Right lobe of liver (tissue), 6 donors: ENCODE measurements at regions not wholly inside any gene's neighbourhood (a gene's known extent, or its start where the extent isn't known, plus 50 kb on each side); places are given as distances from the start of the nearest gene placed in this dataset.
A peak's percentile ranks its signal among the peaks of the same experiment; 100 is the strongest.

Source experiments
- ATAC-seq, 4 donors: fragments of 200-7000 bp; cut with Tn5 transposase; one replicate each; pipeline ENCODE4 v1.9.1; 2020; ENCODE audit warnings: mild to moderate bottlenecking in 4 of 4, moderate library complexity in 4 of 4
- DNase-seq, 3 donors: peaks; one replicate each; pipeline ENCODE4 v3.0.0-alpha.2; 2020
- H3K27ac ChIP-seq, 3 donors: fragments of 200-600 bp; one replicate each; pipeline ENCODE4 v1.8.0; 2022
- H3K27me3 ChIP-seq, 2 donors: fragments of 200-600 bp; one replicate each; pipeline ENCODE4 v1.8.0; 2022
- H3K36me3 ChIP-seq, 4 donors: fragments of 200-600 bp; sonication (generic) in 1 of 4; one replicate each; pipeline versions ENCODE4 v1.5.1 to v1.8.0; 2017 to 2022; ENCODE audit warnings: control low read depth in 1 of 4
- H3K4me1 ChIP-seq, 4 donors: fragments of 200-600 bp; sonication (generic) in 1 of 4; one replicate each; pipeline versions ENCODE4 v1.5.1 to v1.8.0; 2017 to 2022; ENCODE audit warnings: control low read depth in 1 of 4
- H3K4me3 ChIP-seq, 3 donors: fragments of 200-600 bp; one replicate each; pipeline ENCODE4 v1.8.0; 2022
- H3K9me3 ChIP-seq, 4 donors: fragments of 200-600 bp; sonication (generic) in 1 of 4; one replicate each; pipeline versions ENCODE4 v1.5.1 to v1.8.0; 2017 to 2022; ENCODE audit warnings: control low read depth in 1 of 4
- POLR2A ChIP-seq: fragments of 450-650 bp; IDR thresholded peaks from one replicate; pipeline ENCODE4 v1.6.1; 2017; ENCODE audit warnings: antibody characterized with exemption, mild to moderate bottlenecking
- WGBS: methylation state at CpG from one replicate; pipeline ENCODE4 v1.1.6; 2018; ENCODE audit warnings: low coverage, low lambda C conversion rate; ENCODE audit not compliant: insufficient coverage; ENCODE audit errors: missing lambda C conversion rate; 5-methylcytosine and 5-hydroxymethylcytosine counted together
- intact Hi-C, 2 donors: fragments of 100-400 bp; cut with DNase I; formaldehyde crosslinking; loops; one replicate each; pipeline versions ENCODE4 v1.11.2 to v1.14.1; 2022
- TF ChIP-seq, protein P1 (sequence below), 4 donors: fragments of 200-600 bp in 3 of 4; fragments of 450-650 bp in 1 of 4; IDR thresholded peaks; one replicate each; pipeline versions ENCODE4 v1.5.1 to v1.8.0; 2016 to 2022; ENCODE audit warnings: antibody characterized with exemption in 4 of 4, mild to moderate bottlenecking in 2 of 4
- donor health status: DM: no; HTN: yes; CAD: no.
- donor health status: DM: no; HTN: no; CAD: no.
- donor health status: DM: no; HTN: no; CAD: no.
- donor health status: DM: no; HTN: yes; CAD: no.
- donor health status: DM: no; HTN: yes; CAD: no.

DNA sequence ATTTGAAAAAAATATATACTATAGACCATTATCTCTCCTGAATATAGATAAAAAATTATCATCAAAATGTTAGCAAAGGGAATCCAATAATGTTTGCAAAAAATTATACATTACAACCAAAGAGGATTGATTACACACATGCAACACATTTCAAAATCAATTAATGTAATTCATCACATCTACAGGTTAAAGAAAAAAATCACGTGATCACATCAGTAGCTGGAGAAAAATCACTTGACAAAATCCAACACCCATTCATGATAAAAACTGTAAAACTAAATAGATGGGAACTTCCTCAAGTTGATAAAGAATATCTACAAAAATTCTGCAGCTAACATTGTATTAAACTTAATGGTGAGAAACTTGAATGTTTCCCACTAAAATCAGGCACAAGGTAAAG is 1047.5 kb upstream of the CNTNAP5 start:
- Histone ChIP-seq H3K9me3 (no peaks in the 10 kb centered on the region), H3K36me3 (no peaks in the 10 kb centered on the region), H3K27ac (no peak overlapping the region), H3K4me3 (no peak overlapping the region), H3K4me1 (no peaks in the 10 kb centered on the region), H3K27me3 (no peaks in the 10 kb centered on the region)
- intact Hi-C loops, result no loop called here
- DNase-seq (no peak), ATAC-seq (no peak)
- 56% methylated on average over 1 of the region's 1 CpG for WGBS
- TF ChIP-seq, protein P1, sequence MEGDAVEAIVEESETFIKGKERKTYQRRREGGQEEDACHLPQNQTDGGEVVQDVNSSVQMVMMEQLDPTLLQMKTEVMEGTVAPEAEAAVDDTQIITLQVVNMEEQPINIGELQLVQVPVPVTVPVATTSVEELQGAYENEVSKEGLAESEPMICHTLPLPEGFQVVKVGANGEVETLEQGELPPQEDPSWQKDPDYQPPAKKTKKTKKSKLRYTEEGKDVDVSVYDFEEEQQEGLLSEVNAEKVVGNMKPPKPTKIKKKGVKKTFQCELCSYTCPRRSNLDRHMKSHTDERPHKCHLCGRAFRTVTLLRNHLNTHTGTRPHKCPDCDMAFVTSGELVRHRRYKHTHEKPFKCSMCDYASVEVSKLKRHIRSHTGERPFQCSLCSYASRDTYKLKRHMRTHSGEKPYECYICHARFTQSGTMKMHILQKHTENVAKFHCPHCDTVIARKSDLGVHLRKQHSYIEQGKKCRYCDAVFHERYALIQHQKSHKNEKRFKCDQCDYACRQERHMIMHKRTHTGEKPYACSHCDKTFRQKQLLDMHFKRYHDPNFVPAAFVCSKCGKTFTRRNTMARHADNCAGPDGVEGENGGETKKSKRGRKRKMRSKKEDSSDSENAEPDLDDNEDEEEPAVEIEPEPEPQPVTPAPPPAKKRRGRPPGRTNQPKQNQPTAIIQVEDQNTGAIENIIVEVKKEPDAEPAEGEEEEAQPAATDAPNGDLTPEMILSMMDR (IDR thresholded peaks at IDR 0.05), result no peak
- no peak for TF ChIP-seq POLR2A

DNA sequence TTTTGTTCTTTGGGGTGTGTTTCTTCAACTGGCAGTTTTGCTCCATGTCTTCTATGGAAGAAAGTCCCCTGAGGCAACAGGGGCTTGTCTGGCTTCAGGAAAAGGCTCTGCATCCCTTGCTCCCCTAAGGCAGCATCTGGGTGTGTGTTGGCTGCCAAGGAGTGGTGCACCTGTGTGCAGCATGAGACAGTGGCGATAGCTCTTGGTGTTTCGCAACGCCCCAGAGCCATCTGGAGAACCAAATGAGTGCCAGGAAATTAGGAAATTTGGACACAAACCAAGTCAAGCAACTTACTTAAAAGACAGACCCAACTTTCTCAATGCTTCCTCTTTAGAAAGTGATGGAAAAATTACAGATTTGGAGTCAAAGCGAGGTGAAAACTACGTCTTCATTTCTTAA is 1044.4 kb upstream of the CNTNAP5 start:
- ATAC-seq (no peak), DNase-seq (no peak)
- Histone ChIP-seq H3K27me3 (no peaks in the 10 kb centered on the region), H3K36me3 (no peaks in the 10 kb centered on the region), H3K27ac (no peak overlapping the region), H3K4me1 (no peaks in the 10 kb centered on the region), H3K4me3 (no peak overlapping the region), H3K9me3 (no peaks in the 10 kb centered on the region)
- TF ChIP-seq POLR2A, result no peak
- TF ChIP-seq, protein P1 (IDR thresholded peaks at IDR 0.05), result no peak
- intact Hi-C loops, result no loop called here
- WGBS, result 65% methylated on average over 5 of the region's 5 CpGs

DNA sequence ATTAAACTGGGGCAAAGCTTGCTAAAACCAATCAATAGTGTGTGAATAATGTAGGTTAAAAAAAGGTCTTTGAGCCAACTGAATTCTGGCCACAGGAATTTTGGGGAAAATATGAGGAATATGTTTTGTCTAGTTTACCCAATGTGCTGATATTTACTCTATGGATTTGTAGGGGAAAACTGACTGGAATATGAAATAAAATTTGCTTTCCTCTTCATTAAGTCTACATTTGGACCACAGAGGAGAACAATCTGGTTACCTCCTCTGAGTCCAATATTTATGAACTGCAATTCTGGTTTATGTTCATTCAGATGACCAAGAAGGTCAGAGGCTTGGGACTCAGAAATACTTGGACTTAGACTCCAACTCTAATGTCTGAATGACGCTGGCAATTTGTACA is 1042.2 kb upstream of the CNTNAP5 start:
- no peak for TF ChIP-seq POLR2A
- TF ChIP-seq, protein P1 (IDR thresholded peaks at IDR 0.05), result no peak
- no peak overlapping the region for H3K27ac ChIP-seq
- no peaks in the 10 kb centered on the region for H3K27me3 ChIP-seq
- no peaks in the 10 kb centered on the region for H3K9me3 ChIP-seq
- no peaks in the 10 kb centered on the region for H3K4me1 ChIP-seq
- DNase-seq, result no peak
- WGBS, result 50% methylated on average over 1 of the region's 1 CpG
- intact Hi-C loops, result no loop called here
- no peak for ATAC-seq
- no peaks in the 10 kb centered on the region for H3K36me3 ChIP-seq
- H3K4me3 ChIP-seq, result no peak overlapping the region

DNA sequence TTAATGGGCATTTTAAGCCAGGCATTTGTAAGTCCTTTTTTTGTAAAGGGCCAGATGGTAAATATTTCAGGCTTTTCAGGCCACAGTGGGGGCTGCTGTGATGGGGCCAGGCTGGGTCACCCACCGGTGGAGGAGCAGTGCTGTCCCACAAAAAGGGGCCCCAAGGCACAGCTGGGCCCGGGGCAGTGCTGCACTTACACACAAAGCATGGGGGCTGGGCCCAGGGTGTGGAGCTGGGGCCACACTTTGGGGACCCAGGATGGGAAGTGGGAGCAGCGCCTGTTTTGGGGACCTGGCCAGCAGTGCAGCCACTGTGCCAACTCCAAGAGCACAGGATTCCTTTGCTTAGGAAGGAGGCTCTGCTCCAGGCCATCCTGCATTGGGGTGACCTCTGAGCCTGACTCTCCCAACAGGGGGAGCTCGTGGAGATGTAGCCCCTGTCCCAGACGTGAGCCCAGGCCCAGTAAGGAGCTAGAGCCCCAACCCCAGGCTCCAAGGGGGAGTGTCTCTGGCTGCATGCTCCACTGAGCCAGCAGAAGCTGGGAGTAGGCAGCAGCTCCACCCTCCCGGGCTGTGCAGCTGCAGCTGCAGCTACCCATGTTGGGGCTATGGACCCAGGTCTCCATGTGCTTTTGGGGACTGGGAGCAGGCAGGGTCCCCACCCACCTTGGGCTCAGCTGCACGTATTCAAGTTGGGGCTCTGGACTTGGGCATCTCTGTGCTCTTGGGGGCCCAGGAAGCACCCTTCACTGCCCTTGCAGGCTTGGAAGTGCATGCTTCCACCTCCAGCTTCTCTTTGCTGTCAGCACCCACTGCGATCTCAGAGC is 1036.5 kb upstream of the CNTNAP5 start:
- DNase-seq (peak in 1 of 3 donors; percentile 35), ATAC-seq (peak in 2 of 4 donors; percentile 12 to 35)
- intact Hi-C loops, result no loop called here
- H3K27me3 ChIP-seq, result no peaks in the 10 kb centered on the region
- H3K36me3 ChIP-seq, result no peaks in the 10 kb centered on the region
- no peak overlapping the region for H3K4me3 ChIP-seq
- no peaks in the 10 kb centered on the region for H3K9me3 ChIP-seq
- 33% methylated on average over 2 of the region's 8 CpGs for WGBS
- no peak overlapping the region for H3K27ac ChIP-seq
- no peaks in the 10 kb centered on the region for H3K4me1 ChIP-seq
- TF ChIP-seq, protein P1 (IDR thresholded peaks at IDR 0.05), result no peak
- no peak for TF ChIP-seq POLR2A
